GM23248 (cell line): ENCODE measurements at regions not wholly inside any gene's neighbourhood (a gene's known extent, or its start where the extent isn't known, plus 50 kb on each side); places are given as distances from the start of the nearest gene placed in this dataset.

Source experiments
- EZH2 ChIP-seq: fragments of 200-600 bp; sonication (generic); IDR thresholded peaks from 2 replicates; pipeline ENCODE4 v1.6.1; 2018; ENCODE audit warnings: antibody characterized with exemption, mild to moderate bottlenecking; ENCODE audit not compliant: insufficient read depth, poor library complexity, severe bottlenecking
- EZH2phosphoT487 ChIP-seq: fragments of 200-600 bp; sonication (generic); IDR thresholded peaks from 2 replicates; pipeline ENCODE4 v1.6.1; 2018; ENCODE audit warnings: antibody characterized with exemption, moderate library complexity, mild to moderate bottlenecking, low read depth; ENCODE audit not compliant: insufficient read depth

- TF ChIP-seq EZH2phosphoT487 (no peak), EZH2 (no peak)
Measured at GRCh38 chr13:90032313-90032712, 1315.2 kb upstream of the MIR17HG start.
